PC-9 (cell line): ENCODE measurements at regions not wholly inside any gene's neighbourhood (a gene's known extent, or its start where the extent isn't known, plus 50 kb on each side); places are given as distances from the start of the nearest gene placed in this dataset.

Experiments
- CTCF ChIP-seq: fragments of 200-600 bp; sonication (generic); conservative IDR thresholded peaks from 2 replicates; pipeline ENCODE4 v1.6.1; 2017; ENCODE audit warnings: mixed run types, antibody characterized with exemption, mild to moderate bottlenecking, moderate library complexity
- EZH2 ChIP-seq: fragments of 200-600 bp; sonication (generic); IDR thresholded peaks from 2 replicates; pipeline ENCODE4 v1.8.0; 2017; ENCODE audit warnings: antibody characterized with exemption, low read depth

GRCh38 chr1:91608876-91609275 is 108.2 kb downstream of the CDC7 start:
- TF ChIP-seq CTCF (no peak), EZH2 (no peak)
